GM12872 (cell line): ENCODE measurements at regions not wholly inside any gene's neighbourhood (a gene's known extent, or its start where the extent isn't known, plus 50 kb on each side); places are given as distances from the start of the nearest gene placed in this dataset.

ENCODE experiments used
- TF ChIP-seq, protein P1 (sequence below): IDR thresholded peaks from 3 replicates; pipeline ENCODE4 v1.5.1; 2011; ENCODE audit warnings: low read depth, mild to moderate bottlenecking, low read length, moderate library complexity; ENCODE audit not compliant: insufficient read depth

DNA sequence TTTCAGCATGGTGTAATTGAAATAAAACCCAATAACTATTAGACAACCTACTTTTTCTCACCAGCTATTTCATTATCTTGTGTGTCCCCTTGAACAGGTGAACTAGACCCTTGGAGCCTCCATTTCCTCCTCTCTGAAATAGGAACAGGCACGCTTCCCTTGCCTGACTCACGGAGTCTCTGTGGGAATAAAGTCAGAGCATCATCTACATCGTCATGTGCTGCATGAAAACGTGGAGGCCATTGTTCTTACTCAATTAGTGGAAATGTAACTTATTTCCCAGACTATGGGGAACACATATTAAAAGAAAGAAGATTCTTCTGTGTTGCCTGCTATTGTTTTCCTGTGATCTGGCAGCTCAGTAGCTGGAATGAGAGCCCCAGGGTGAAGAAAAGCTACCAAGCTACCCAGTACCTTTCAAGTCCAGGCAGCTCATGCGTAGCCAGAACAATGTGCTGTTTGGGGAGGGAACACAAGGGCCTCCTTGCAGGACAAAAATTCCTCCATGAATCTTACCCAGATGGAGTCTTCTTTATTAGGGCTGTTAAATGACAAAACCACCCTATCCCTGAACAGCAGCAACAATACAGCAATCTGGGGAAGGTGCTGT lies 59.8 kb downstream of the SOX11 start:
- TF ChIP-seq, protein P1, sequence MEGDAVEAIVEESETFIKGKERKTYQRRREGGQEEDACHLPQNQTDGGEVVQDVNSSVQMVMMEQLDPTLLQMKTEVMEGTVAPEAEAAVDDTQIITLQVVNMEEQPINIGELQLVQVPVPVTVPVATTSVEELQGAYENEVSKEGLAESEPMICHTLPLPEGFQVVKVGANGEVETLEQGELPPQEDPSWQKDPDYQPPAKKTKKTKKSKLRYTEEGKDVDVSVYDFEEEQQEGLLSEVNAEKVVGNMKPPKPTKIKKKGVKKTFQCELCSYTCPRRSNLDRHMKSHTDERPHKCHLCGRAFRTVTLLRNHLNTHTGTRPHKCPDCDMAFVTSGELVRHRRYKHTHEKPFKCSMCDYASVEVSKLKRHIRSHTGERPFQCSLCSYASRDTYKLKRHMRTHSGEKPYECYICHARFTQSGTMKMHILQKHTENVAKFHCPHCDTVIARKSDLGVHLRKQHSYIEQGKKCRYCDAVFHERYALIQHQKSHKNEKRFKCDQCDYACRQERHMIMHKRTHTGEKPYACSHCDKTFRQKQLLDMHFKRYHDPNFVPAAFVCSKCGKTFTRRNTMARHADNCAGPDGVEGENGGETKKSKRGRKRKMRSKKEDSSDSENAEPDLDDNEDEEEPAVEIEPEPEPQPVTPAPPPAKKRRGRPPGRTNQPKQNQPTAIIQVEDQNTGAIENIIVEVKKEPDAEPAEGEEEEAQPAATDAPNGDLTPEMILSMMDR, result no peak

DNA sequence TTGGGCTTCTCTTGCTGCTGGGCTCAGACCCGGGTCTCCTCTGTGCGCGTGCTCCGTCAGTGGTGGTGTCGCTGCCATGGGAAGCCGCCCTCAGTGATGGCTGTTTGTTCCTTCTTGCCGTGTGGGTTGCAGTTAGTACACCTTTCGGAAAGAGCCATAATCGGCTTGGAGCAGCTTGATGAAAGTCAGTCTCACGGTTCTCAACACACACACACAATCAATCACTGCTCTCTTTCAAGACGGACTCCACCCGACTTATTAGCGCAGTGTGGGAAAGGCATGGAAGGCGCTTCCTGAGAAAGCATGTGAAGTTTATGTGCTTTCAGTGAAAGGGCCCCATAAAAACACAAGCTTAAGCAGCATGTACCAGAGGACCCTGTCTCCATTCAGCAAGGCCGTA lies 64.1 kb downstream of the SOX11 start:
- TF ChIP-seq, protein P1, result no peak

DNA sequence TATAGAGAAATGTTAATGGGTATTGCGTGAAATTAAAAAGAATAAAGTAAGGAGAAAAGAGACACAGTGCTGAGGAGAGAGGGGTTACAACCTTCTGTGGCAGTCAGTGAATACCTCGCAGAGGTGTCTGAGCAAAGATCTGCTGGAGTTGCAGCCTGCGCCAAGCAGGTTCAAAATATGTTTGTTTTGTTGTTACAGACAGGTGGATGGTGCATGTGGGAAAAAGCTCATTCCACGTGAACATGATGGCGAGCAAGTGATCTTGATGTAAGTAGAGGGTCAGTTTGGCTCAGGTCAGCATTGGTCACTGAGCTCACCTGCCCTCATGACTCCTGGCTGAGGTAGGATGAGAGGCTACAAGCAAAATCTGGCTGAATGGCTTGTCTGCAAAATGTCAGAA lies 66.2 kb downstream of the SOX11 start:
- TF ChIP-seq, protein P1, result no peak

DNA sequence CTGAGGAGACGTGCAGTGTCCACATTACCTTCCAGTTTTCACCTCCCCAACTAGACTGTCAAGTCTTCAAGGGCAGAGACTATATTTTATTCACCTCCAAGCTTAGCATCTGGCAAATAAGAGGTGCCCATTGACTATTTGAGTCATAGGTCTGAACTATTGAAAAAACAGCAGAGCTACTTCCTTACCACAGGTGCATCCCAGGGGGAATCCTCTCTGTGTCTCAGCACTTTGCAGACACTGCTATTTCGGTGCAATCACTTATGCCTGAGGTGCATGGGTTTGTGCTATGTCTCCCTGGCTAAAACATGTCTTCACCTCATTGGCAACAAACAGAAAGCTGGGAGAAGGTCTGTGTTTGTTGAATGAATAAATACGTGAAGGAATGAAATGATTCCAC lies 67.8 kb downstream of the SOX11 start:
- TF ChIP-seq, protein P1, result no peak

DNA sequence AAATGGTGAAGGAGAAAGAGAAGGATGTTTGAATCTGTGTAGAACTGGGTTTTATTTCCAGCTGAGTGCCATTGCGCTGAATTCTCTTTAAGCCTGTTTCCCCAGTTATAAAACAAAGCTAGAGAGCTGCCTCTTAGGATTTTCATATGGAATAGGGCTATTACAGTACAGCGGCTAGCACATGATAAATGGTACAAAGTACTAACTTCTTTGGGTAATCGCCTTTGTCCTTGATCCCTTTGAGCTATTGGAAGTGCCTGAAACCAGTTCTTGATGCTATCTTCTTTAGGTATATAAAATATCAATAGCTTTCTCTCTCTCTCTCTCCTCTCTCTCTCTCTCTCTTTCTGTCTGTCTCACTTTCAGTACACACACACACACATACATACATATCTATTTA lies 71.3 kb downstream of the SOX11 start:
- TF ChIP-seq, protein P1, result no peak

DNA sequence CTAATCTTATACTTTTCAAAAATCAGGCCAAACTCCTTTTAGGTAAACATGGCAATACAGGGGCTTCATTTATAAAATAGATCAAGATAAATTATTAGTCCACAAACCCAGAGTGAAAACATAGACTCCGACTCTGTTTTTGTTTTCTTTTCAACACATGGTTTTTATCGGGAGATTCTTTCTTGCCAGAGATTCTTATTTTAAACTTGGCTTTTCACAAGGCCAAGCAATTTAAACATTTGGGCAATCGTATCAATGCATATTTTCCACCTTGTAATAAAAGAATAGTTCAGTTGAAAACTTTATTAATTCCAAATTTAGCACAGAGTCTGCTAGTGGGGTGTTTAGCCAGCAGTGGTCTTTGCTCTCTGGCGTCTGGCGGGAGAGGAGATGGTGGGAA lies 71.9 kb downstream of the SOX11 start:
- TF ChIP-seq, protein P1, result no peak

DNA sequence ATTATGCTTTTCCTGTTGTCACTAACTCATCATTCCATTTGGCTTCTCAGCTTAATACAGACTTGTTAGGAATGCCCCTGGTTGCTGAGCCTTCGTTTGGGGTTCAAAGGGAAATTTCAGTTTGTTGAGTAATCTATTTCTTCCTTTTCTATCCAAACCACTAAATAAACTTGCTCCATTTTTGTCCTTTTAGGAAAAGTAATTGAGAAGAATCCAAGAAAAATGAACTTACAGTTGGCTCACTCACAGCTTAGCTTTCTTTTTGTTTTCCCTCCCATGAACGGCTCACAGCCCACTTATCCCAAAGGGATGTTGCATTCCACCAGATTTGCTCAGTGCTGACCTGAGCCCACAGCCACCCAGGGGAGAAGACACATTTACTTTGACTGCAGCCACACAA lies 73.9 kb downstream of the SOX11 start:
- TF ChIP-seq, protein P1, result no peak
